ENCODE measurements at regions not wholly inside any gene's neighbourhood (a gene's known extent, or its start where the extent isn't known, plus 50 kb on each side); places are given as distances from the start of the nearest gene placed in this dataset.

GRCh38 chr10:105988848-105989247 is 1175.7 kb downstream of the SORCS1 start:
- Histone ChIP-seq H3K27me3 (replicated peaks; ENCODE audit: insufficient read depth) (no peaks in the 10 kb centered on the region), H3K9me3 (no peaks in the 10 kb centered on the region), H3K36me3 (no peaks in the 10 kb centered on the region), H3K27ac (no peak overlapping the region), H3K4me1 (replicated peaks) (no peaks in the 10 kb centered on the region), H3K4me3 (no peak overlapping the region)
- intact Hi-C loops (cut with DNase I) = no loop called here
- TF ChIP-seq CTCF (IDR thresholded peaks at IDR 0.05) = no peak
- TF ChIP-seq POLR2A (IDR thresholded peaks at IDR 0.05) = no peak
- no peak for TF ChIP-seq POLR2AphosphoS5 (IDR thresholded peaks at IDR 0.05)
- no peak for DNase-seq (ENCODE audit: low spot score)
- 39% methylated on average over 1 of the region's 1 CpG for WGBS

- TF ChIP-seq POLR2A (IDR thresholded peaks at IDR 0.05) = no peak
- no peak for TF ChIP-seq POLR2AphosphoS5 (IDR thresholded peaks at IDR 0.05)
- TF ChIP-seq CTCF (IDR thresholded peaks at IDR 0.05) = no peak
- Histone ChIP-seq H3K36me3 (no peaks in the 10 kb centered on the region), H3K4me1 (replicated peaks) (no peaks in the 10 kb centered on the region), H3K27me3 (replicated peaks; ENCODE audit: insufficient read depth) (no peaks in the 10 kb centered on the region), H3K9me3 (no peaks in the 10 kb centered on the region), H3K4me3 (no peak overlapping the region), H3K27ac (no peak overlapping the region)
- 38% methylated on average over 3 of the region's 3 CpGs for WGBS
- no peak for DNase-seq (ENCODE audit: low spot score)
- intact Hi-C loops (cut with DNase I) = no loop called here
Observed at GRCh38 chr10:105986912-105987635, 1177.4 kb downstream of the SORCS1 start.

DNA sequence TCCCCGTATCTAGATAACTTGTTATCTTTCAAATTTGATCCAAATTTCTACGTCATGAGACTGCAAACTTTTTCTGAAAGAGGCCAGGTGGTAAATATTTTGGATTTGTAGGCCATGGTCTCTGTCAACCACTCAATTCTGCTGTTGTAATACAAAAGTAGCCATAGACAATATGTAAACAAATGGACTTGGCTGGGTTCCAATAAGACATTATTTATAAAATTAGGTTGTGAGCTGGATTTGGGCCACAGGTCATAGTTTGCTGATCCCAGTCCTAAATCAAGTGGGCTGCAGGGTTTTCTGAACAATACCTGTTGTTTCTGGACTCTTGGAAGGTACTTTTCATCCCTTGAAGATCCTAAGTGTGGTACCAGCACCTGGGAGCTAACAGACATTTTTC is 1178.0 kb downstream of the SORCS1 start:
- no peak overlapping the region for H3K4me3 ChIP-seq
- H3K27ac ChIP-seq = no peak overlapping the region
- H3K9me3 ChIP-seq = no peaks in the 10 kb centered on the region
- no peaks in the 10 kb centered on the region for H3K4me1 ChIP-seq (replicated peaks)
- no peaks in the 10 kb centered on the region for H3K27me3 ChIP-seq (replicated peaks; ENCODE audit: insufficient read depth)
- DNase-seq (ENCODE audit: low spot score) = no peak
- intact Hi-C loops (cut with DNase I) = no loop called here
- WGBS = 78% methylated on average over 2 of the region's 2 CpGs
- TF ChIP-seq CTCF (IDR thresholded peaks at IDR 0.05) = no peak
- no peak for TF ChIP-seq POLR2AphosphoS5 (IDR thresholded peaks at IDR 0.05)
- TF ChIP-seq POLR2A (IDR thresholded peaks at IDR 0.05) = no peak
- no peaks in the 10 kb centered on the region for H3K36me3 ChIP-seq

- TF ChIP-seq POLR2AphosphoS5 (IDR thresholded peaks at IDR 0.05) = no peak
- no peak for TF ChIP-seq CTCF (IDR thresholded peaks at IDR 0.05)
- no peak for TF ChIP-seq POLR2A (IDR thresholded peaks at IDR 0.05)
- Histone ChIP-seq H3K9me3 (no peaks in the 10 kb centered on the region), H3K27ac (no peak overlapping the region), H3K4me1 (replicated peaks) (no peaks in the 10 kb centered on the region), H3K27me3 (replicated peaks; ENCODE audit: insufficient read depth) (no peaks in the 10 kb centered on the region), H3K4me3 (no peak overlapping the region), H3K36me3 (no peaks in the 10 kb centered on the region)
- intact Hi-C loops (cut with DNase I) = no loop called here
- 92% methylated on average over 3 of the region's 3 CpGs for WGBS
- no peak for DNase-seq (ENCODE audit: low spot score)
Observed at GRCh38 chr10:105982735-105983134, 1181.8 kb downstream of the SORCS1 start.

DNA sequence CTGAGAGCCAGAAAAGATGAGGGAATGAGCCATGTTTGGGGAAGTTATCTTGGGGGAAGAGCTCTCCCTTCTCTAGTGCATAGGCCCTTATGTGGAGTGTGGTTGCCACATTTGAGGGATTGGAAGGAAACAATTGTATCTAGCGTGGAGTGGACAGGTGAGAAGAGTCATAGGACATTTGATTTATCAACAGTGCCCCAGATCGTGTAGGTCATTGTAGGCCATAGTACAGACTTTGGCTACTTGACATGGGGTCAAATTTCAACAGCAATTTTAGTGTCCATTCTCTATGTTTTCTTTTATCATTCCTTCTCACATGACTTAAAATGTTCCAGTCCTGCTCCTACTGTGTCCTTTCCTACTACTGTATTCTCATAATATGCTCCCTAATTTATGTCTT is 1182.8 kb downstream of the SORCS1 start:
- 80% methylated on average over 2 of the region's 2 CpGs for WGBS
- TF ChIP-seq POLR2AphosphoS5 (IDR thresholded peaks at IDR 0.05) (no peak), POLR2A (IDR thresholded peaks at IDR 0.05) (no peak), CTCF (IDR thresholded peaks at IDR 0.05) (no peak)
- DNase-seq (ENCODE audit: low spot score) = no peak
- Histone ChIP-seq H3K27me3 (replicated peaks; ENCODE audit: insufficient read depth) (no peaks in the 10 kb centered on the region), H3K4me3 (no peak overlapping the region), H3K36me3 (no peaks in the 10 kb centered on the region), H3K4me1 (replicated peaks) (no peaks in the 10 kb centered on the region), H3K27ac (no peak overlapping the region), H3K9me3 (no peaks in the 10 kb centered on the region)
- intact Hi-C loops (cut with DNase I) = no loop called here
